VCaP (cell line): ENCODE measurements at regions not wholly inside any gene's neighbourhood (a gene's known extent, or its start where the extent isn't known, plus 50 kb on each side); places are given as distances from the start of the nearest gene placed in this dataset.

ENCODE experiments used
- H3K27ac ChIP-seq: fragments of 450-650 bp; 2 replicates; pipeline ENCODE4 v1.5.1; 2017
- TF ChIP-seq, protein P1 (sequence below): fragments of 450-650 bp; conservative IDR thresholded peaks from 2 replicates; pipeline ENCODE4 v1.5.1; 2017; ENCODE audit warnings: mild to moderate bottlenecking, moderate library complexity

DNA sequence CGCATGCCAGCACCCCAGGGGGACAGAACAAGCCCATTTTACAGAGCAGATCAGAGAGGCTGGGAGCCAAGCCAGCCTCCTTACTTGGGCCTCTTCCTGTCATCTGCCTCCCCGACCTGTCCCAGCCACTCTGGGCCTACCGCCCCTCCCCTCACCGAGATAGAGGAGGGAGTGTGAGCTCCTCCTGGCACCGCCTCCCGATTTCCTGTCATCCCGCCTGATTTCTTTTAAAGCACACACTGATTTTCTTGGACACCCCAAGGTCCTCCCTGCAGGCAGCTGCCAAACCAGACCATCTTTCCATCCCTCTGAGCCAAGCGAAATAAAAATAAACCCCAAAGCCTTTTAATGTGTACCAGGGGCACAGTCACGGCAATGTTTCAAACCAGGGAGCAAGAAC lies 108.4 kb downstream of the RFLNA start:
- H3K27ac ChIP-seq, result peak overlapping the region; percentile 89
- TF ChIP-seq, protein P1, sequence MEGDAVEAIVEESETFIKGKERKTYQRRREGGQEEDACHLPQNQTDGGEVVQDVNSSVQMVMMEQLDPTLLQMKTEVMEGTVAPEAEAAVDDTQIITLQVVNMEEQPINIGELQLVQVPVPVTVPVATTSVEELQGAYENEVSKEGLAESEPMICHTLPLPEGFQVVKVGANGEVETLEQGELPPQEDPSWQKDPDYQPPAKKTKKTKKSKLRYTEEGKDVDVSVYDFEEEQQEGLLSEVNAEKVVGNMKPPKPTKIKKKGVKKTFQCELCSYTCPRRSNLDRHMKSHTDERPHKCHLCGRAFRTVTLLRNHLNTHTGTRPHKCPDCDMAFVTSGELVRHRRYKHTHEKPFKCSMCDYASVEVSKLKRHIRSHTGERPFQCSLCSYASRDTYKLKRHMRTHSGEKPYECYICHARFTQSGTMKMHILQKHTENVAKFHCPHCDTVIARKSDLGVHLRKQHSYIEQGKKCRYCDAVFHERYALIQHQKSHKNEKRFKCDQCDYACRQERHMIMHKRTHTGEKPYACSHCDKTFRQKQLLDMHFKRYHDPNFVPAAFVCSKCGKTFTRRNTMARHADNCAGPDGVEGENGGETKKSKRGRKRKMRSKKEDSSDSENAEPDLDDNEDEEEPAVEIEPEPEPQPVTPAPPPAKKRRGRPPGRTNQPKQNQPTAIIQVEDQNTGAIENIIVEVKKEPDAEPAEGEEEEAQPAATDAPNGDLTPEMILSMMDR, result no peak

DNA sequence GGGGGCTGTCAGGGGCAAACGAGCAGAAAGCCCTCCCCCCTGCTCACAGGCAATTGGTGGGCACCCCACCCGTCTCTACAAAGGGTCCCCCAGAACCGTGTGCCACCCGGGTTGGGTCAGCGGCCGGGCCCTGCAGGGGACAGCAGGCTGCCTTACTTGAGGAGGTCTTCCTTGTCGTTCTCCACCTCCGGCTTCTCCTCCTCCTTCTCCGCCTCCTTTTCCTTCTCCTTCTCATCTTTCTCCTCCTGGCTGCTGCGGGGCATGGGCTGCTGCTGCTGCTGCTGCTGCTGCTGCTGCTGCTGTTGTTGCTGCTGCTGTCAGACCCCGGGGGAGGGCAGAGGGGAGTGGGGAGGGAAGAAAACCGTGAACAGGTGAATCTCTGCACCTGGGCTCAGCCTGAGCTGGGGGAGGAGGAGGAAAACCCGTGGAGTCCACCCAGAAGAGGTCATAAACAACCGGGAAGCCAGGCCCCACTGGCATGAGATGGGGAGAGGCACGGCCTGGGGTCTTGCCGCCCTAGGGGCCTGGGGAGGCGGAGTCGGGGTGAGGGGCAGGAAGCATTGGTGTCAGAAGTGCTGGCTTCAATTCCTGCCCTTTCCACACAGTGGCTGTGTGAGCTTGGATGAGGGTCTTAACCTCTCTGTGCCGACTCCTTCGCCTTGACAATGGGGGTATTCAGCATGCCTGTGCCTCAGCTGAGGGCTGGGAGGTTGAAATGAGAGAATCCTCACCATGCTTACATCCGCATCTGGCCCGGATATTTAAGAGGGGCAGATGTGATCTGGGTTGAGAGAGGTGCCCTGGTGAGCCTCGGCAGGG lies 107.6 kb downstream of the RFLNA start:
- TF ChIP-seq, protein P1, result no peak
- peak overlapping the region; percentile 89; the same call in 1 of the 2 replicates for H3K27ac ChIP-seq

- no peak overlapping the region for H3K27ac ChIP-seq
Measured at GRCh38 chr12:124401704-124402221, 106.9 kb downstream of the RFLNA start.

DNA sequence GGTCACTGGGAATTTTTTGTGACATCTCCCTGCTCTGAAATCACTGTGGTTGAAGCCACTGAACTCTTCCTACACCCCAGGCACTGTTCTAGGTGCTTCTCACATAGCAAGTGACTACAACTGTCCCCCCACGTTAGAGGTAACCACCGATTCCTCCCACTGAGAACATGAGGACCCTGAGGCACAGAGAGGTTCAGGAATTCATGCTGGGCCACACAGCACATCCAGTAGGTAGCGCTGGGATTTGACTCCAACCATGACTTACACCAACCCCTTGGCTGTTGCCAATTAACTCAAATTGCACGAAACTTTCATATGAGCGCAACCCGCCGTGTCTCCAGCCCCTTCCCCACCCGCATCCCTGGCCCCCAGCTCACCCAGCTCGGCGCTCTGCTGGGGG lies 105.2 kb downstream of the RFLNA start:
- TF ChIP-seq, protein P1, result no peak
- 0 out of 2 replicates have a peak overlapping the region, but pooled peaks have one; percentile 5 for H3K27ac ChIP-seq

More at GRCh38 chr12:124401704-124402221, 106.9 kb downstream of the RFLNA start:
- TF ChIP-seq, protein P1, result no peak

GRCh38 chr12:124399622-124400021 lies 104.7 kb downstream of the RFLNA start:
- peak overlapping the region; percentile 95; the same call in 1 of the 2 replicates for H3K27ac ChIP-seq
- TF ChIP-seq, protein P1, result peak; percentile 57

DNA sequence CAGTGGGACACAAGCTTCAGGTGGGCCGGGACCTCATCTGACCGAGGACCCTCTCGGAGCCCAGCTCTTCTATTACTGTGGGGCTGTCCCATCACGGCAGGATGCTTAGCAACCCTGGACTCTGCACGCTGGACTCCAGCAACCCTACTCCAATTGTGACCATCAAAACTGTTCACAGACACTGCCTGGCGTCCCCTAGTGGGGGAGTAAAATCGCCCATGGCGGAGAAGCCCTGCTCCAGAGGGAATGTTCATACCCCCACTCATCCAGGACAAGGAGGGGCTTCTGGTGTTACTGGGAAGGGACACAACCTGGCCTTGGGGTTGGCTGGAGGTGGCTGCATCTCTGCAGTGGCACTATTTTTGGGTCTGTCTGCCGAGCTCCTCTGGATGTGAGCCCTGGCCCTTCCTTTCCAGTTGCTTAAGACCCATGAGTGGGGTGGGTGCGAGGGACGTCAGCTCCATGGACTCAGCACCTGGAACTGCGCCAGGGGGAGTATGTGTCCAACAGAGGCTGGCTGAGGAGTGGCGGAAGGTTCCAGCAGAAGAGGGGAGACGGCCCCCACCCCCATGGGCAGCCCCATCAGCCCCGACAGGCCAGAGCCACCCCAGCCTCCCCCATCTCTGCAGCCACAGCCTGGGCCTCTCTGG lies 103.8 kb downstream of the RFLNA start:
- peak overlapping the region; percentile 95 for H3K27ac ChIP-seq
- TF ChIP-seq, protein P1, result no peak; the same call in 1 of the 2 replicates

GRCh38 chr12:124397807-124398577 lies 103.1 kb downstream of the RFLNA start:
- H3K27ac ChIP-seq, result peak overlapping the region; percentile 95
- TF ChIP-seq, protein P1, result no peak
